GM23248 (cell line): ENCODE measurements at regions not wholly inside any gene's neighbourhood (a gene's known extent, or its start where the extent isn't known, plus 50 kb on each side); places are given as distances from the start of the nearest gene placed in this dataset.

Experiments used
- EZH2 ChIP-seq: fragments of 200-600 bp; sonication (generic); IDR thresholded peaks from 2 replicates; pipeline ENCODE4 v1.6.1; 2018; ENCODE audit warnings: antibody characterized with exemption, mild to moderate bottlenecking; ENCODE audit not compliant: insufficient read depth, poor library complexity, severe bottlenecking
- EZH2phosphoT487 ChIP-seq: fragments of 200-600 bp; sonication (generic); IDR thresholded peaks from 2 replicates; pipeline ENCODE4 v1.6.1; 2018; ENCODE audit warnings: antibody characterized with exemption, moderate library complexity, mild to moderate bottlenecking, low read depth; ENCODE audit not compliant: insufficient read depth

DNA sequence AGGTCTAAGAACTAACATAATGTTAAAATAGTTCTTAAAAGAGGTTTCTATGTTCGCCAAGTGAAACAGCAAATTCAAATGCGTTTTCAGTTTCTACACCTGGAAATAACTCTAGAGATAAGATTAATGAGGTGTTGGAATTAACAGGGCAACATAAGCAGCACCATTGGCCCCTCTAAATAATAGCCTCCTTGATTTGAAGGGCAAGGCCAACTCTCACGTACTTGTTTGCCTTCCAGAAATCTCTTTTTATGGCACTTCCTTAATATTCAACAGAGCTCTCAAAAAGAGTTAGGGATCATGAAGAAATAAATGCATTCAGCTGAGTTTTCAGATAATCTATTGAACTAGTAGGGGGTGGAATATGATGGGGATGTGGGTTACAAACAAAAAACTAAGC is 80.9 kb downstream of the AASDHPPT start:
- TF ChIP-seq EZH2 (no peak), EZH2phosphoT487 (no peak)
